ENCODE measurements at regions not wholly inside any gene's neighbourhood (a gene's known extent, or its start where the extent isn't known, plus 50 kb on each side); places are given as distances from the start of the nearest gene placed in this dataset.
"Not testable (repeated sequence)": the region's sequence is repeated elsewhere in the genome, so short reads cannot be mapped to it uniquely, and the experiment has no call there.

GRCh38 chr14:66311058-66311457 is 175.1 kb upstream of the CCDC196 start:
- no peak for FAIRE-seq

GRCh38 chr14:66311990-66312389 is 174.2 kb upstream of the CCDC196 start:
- no peak for DNase-seq (ENCODE audit: insufficient read length, low spot score)
- FAIRE-seq: no peak

More at GRCh38 chr14:66311058-66311457, 175.1 kb upstream of the CCDC196 start:
- no peak for DNase-seq (ENCODE audit: insufficient read length, low spot score)

- DNase-seq (ENCODE audit: insufficient read length, low spot score) (no peak), FAIRE-seq (no peak)
Observed at GRCh38 chr14:66312451-66312850, 173.7 kb upstream of the CCDC196 start.

GRCh38 chr14:66315098-66315497 is 171.1 kb upstream of the CCDC196 start:
- FAIRE-seq: no peak

GRCh38 chr14:66315548-66315947 is 170.6 kb upstream of the CCDC196 start:
- FAIRE-seq: no peak
- DNase-seq (ENCODE audit: insufficient read length, low spot score): no peak

More at GRCh38 chr14:66315098-66315497, 171.1 kb upstream of the CCDC196 start:
- no peak for DNase-seq (ENCODE audit: insufficient read length, low spot score)

GRCh38 chr14:66322564-66322963 is 163.6 kb upstream of the CCDC196 start:
- FAIRE-seq (no peak), DNase-seq (ENCODE audit: insufficient read length, low spot score) (no peak)

GRCh38 chr14:66330228-66330627 is 155.9 kb upstream of the CCDC196 start:
- no peak for FAIRE-seq
- no peak for DNase-seq (ENCODE audit: insufficient read length, low spot score)

- DNase-seq (ENCODE audit: insufficient read length, low spot score) (no peak), FAIRE-seq (no peak)
Observed at GRCh38 chr14:66330916-66331315, 155.3 kb upstream of the CCDC196 start.

GRCh38 chr14:66333293-66333692 is 152.9 kb upstream of the CCDC196 start:
- not testable (repeated sequence) for FAIRE-seq; DNase-seq (ENCODE audit: insufficient read length, low spot score)

GRCh38 chr14:66341239-66341638 is 144.9 kb upstream of the CCDC196 start:
- FAIRE-seq: no peak
- no peak for DNase-seq (ENCODE audit: insufficient read length, low spot score)

- FAIRE-seq (no peak), DNase-seq (ENCODE audit: insufficient read length, low spot score) (no peak)
Observed at GRCh38 chr14:66345986-66346385, 140.2 kb upstream of the CCDC196 start.

GRCh38 chr14:66351310-66351709 is 134.9 kb upstream of the CCDC196 start:
- no peak for DNase-seq (ENCODE audit: insufficient read length, low spot score)
- FAIRE-seq: no peak

- DNase-seq (ENCODE audit: insufficient read length, low spot score) (peak; percentile 17), FAIRE-seq (peak; percentile 83)
Observed at GRCh38 chr14:66359500-66359899, 126.7 kb upstream of the CCDC196 start.

GRCh38 chr14:66360366-66360926 is 125.7 kb upstream of the CCDC196 start:
- DNase-seq (ENCODE audit: insufficient read length, low spot score) (no peak), FAIRE-seq (no peak)

- DNase-seq (ENCODE audit: insufficient read length, low spot score) (no peak), FAIRE-seq (no peak)
Observed at GRCh38 chr14:66361013-66361412, 125.2 kb upstream of the CCDC196 start.

GRCh38 chr14:66365388-66365787 is 120.8 kb upstream of the CCDC196 start:
- FAIRE-seq: no peak
- no peak for DNase-seq (ENCODE audit: insufficient read length, low spot score)

- no peak for DNase-seq (ENCODE audit: insufficient read length, low spot score)
- FAIRE-seq: no peak
Observed at GRCh38 chr14:66369157-66369697, 116.9 kb upstream of the CCDC196 start.

- no peak for DNase-seq (ENCODE audit: insufficient read length, low spot score)
- no peak for FAIRE-seq
Observed at GRCh38 chr14:66371776-66372175, 114.4 kb upstream of the CCDC196 start.

GRCh38 chr14:66375046-66375964 is 110.9 kb upstream of the CCDC196 start:
- DNase-seq (ENCODE audit: insufficient read length, low spot score): no peak
- no peak for FAIRE-seq

GRCh38 chr14:66377574-66377973 is 108.6 kb upstream of the CCDC196 start:
- DNase-seq (ENCODE audit: insufficient read length, low spot score) (no peak), FAIRE-seq (no peak)

- no peak for DNase-seq (ENCODE audit: insufficient read length, low spot score)
- no peak for FAIRE-seq
Observed at GRCh38 chr14:66378712-66379505, 107.3 kb upstream of the CCDC196 start.

All from GM19239 (cell line).